ENCODE measurements at regions not wholly inside any gene's neighbourhood (a gene's known extent, or its start where the extent isn't known, plus 50 kb on each side); places are given as distances from the start of the nearest gene placed in this dataset.

DNA sequence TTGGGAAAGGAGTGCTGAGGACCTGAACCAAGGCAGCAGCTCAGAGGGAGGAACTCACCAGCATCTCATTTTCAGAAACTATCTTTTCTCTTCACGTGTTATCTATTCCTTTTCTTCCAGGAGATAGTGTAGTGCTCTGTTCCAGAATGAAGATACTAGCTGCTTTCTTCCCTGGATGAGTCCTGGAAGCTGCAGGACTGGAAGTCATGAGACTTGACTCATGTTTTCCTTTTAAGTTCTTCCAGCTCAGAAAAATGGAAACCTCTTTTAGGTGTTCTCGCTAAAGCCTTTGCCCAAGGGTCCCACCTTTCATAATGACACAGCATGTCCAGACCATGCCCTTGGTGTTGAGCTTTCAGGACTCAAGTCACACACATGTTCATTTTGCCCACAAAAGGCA, 106.7 kb downstream of the UNC5CL start:
- Mint-ChIP-seq H3K4me3 (ENCODE audit: unreplicated experiment) (no peak overlapping the region), H3K9me3 (ENCODE audit: low read depth) (no peaks in the 10 kb centered on the region), H3K27ac (ENCODE audit: unreplicated experiment) (no peak overlapping the region), H3K27me3 (ENCODE audit: low read depth) (no peaks in the 10 kb centered on the region), H3K36me3 (ENCODE audit: low read depth) (no peaks in the 10 kb centered on the region), H3K4me1 (ENCODE audit: low read depth) (peaks cover 16% of the 10 kb centered on the region)
- DNase-seq (ENCODE audit: low spot score) = no peak
- TF ChIP-seq, protein P1, sequence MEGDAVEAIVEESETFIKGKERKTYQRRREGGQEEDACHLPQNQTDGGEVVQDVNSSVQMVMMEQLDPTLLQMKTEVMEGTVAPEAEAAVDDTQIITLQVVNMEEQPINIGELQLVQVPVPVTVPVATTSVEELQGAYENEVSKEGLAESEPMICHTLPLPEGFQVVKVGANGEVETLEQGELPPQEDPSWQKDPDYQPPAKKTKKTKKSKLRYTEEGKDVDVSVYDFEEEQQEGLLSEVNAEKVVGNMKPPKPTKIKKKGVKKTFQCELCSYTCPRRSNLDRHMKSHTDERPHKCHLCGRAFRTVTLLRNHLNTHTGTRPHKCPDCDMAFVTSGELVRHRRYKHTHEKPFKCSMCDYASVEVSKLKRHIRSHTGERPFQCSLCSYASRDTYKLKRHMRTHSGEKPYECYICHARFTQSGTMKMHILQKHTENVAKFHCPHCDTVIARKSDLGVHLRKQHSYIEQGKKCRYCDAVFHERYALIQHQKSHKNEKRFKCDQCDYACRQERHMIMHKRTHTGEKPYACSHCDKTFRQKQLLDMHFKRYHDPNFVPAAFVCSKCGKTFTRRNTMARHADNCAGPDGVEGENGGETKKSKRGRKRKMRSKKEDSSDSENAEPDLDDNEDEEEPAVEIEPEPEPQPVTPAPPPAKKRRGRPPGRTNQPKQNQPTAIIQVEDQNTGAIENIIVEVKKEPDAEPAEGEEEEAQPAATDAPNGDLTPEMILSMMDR (IDR thresholded peaks at IDR 0.05) = no peak

DNA sequence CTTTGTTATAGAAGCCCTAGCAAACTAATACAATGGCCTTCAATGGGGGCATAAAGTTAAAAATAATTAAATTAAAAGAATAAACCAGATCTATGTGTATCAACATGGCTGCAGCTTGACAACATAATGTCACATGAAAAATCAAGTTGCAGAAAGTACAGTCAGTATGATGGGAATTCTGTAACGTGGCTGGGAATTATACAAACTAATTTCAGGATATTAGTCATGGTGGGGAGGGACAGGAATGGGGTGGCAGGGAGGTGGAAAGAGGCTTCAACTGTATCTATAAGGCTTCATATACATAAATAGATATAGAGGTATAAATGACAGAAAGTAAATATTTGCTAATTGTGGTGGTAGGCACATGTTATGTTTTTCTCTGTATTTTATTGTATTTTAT, 107.1 kb downstream of the UNC5CL start:
- no peak overlapping the region for H3K27ac Mint-ChIP-seq (ENCODE audit: unreplicated experiment)
- H3K27me3 Mint-ChIP-seq (ENCODE audit: low read depth) = no peaks in the 10 kb centered on the region
- no peaks in the 10 kb centered on the region for H3K9me3 Mint-ChIP-seq (ENCODE audit: low read depth)
- TF ChIP-seq, protein P1 (IDR thresholded peaks at IDR 0.05) = no peak
- peaks cover 11% of the 10 kb centered on the region for H3K4me1 Mint-ChIP-seq (ENCODE audit: low read depth)
- H3K36me3 Mint-ChIP-seq (ENCODE audit: low read depth) = no peaks in the 10 kb centered on the region
- no peak for DNase-seq (ENCODE audit: low spot score)
- H3K4me3 Mint-ChIP-seq (ENCODE audit: unreplicated experiment) = no peak overlapping the region

DNA sequence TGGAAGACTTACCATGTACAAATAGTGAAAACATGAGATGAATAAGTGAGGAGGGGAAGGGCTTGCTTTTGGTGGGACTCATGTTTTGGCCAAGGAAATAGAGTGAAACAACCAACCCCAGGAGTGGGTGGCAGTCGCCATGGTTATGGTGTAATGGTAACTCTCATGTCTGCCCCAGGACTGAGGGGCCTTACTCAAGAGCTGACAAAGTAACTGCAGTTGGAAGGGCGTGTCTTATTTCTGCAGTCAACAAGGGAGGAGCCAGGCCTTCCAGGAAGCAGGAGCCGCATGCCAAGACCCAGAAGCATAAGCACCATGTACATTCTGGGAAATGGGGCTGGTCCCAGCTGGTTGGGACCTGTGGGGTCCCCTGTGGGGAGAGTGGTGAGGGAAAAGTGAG, 108.5 kb downstream of the UNC5CL start:
- H3K4me3 Mint-ChIP-seq (ENCODE audit: unreplicated experiment) = no peak overlapping the region
- no peaks in the 10 kb centered on the region for H3K9me3 Mint-ChIP-seq (ENCODE audit: low read depth)
- H3K36me3 Mint-ChIP-seq (ENCODE audit: low read depth) = no peaks in the 10 kb centered on the region
- DNase-seq (ENCODE audit: low spot score) = no peak
- H3K27me3 Mint-ChIP-seq (ENCODE audit: low read depth) = peaks cover 4% of the 10 kb centered on the region
- peaks cover 5% of the 10 kb centered on the region for H3K4me1 Mint-ChIP-seq (ENCODE audit: low read depth)
- TF ChIP-seq, protein P1 (IDR thresholded peaks at IDR 0.05) = no peak
- no peak overlapping the region for H3K27ac Mint-ChIP-seq (ENCODE audit: unreplicated experiment)

DNA sequence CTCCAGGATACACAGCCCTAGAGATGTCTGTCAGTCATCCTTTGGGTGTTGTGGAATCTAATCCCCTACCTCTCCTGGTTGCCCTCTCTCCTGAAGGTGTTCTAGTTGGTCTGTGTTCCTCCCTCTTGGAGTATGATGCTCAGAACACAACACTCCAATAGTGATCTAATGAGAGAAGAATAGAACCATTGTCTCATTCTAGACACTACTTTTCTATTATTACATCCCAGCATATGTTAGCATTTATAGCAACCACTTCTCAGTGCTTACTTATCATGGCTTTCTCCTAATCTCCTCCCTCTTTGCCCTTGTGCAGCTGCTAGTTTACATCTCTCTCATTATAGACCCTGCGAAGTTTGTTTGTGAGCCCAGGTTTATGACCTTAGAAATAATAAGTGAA, 109.0 kb downstream of the UNC5CL start:
- Mint-ChIP-seq H3K27me3 (ENCODE audit: low read depth) (peaks cover 9% of the 10 kb centered on the region), H3K36me3 (ENCODE audit: low read depth) (no peaks in the 10 kb centered on the region), H3K4me3 (ENCODE audit: unreplicated experiment) (no peak overlapping the region)

DNA sequence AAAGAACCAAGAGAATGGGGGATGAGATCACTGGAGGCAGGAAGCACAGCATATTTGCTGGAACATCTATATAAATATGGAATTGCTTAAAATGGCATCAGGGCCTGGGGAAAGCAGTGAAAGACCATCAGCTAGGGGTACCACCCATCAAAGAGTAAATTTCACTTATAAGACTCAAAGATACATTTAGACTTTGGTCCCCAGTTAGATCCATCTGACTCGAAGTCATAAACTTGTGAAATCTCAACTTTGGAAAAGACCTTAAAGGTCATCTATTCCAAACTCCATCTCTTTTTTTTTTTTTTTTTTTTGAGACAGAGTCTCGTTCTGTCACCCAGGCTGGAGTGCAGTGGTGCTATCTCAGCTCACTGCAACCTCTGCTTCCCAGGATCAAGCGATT, 109.8 kb downstream of the UNC5CL start:
- Mint-ChIP-seq H3K4me1 (ENCODE audit: low read depth) (peaks cover 2% of the 10 kb centered on the region), H3K27ac (ENCODE audit: unreplicated experiment) (no peak overlapping the region), H3K36me3 (ENCODE audit: low read depth) (no peaks in the 10 kb centered on the region), H3K9me3 (ENCODE audit: low read depth) (no peaks in the 10 kb centered on the region), H3K27me3 (ENCODE audit: low read depth) (peaks cover 9% of the 10 kb centered on the region), H3K4me3 (ENCODE audit: unreplicated experiment) (no peak overlapping the region)
- DNase-seq (ENCODE audit: low spot score) = no peak
- TF ChIP-seq, protein P1 (IDR thresholded peaks at IDR 0.05) = no peak

More for the DNA sequence above, 109.0 kb downstream of the UNC5CL start:
- DNase-seq (ENCODE audit: low spot score) = no peak
- no peaks in the 10 kb centered on the region for H3K9me3 Mint-ChIP-seq (ENCODE audit: low read depth)
- TF ChIP-seq, protein P1 (IDR thresholded peaks at IDR 0.05) = no peak
- H3K4me1 Mint-ChIP-seq (ENCODE audit: low read depth) = peaks cover 2% of the 10 kb centered on the region
- H3K27ac Mint-ChIP-seq (ENCODE audit: unreplicated experiment) = no peak overlapping the region

All from chondrocyte (in vitro differentiated cells).